Upper lobe of left lung (tissue), 6 donors: ENCODE measurements at regions not wholly inside any gene's neighbourhood (a gene's known extent, or its start where the extent isn't known, plus 50 kb on each side); places are given as distances from the start of the nearest gene placed in this dataset.

Experiments
- ATAC-seq, 2 donors: fragments of 200-7000 bp; cut with Tn5 transposase; one replicate each; pipeline ENCODE4 v1.9.1; 2022; ENCODE audit warnings: mild to moderate bottlenecking in 2 of 2, moderate library complexity in 2 of 2; ENCODE audit not compliant: low FRiP score in 2 of 2
- DNase-seq, 2 donors: peaks; one replicate each; pipeline ENCODE4 v3.0.0-alpha.2; 2019 to 2020
- H3K27ac ChIP-seq, 4 donors: fragments of 200-600 bp; sonication (generic); one replicate each; pipeline ENCODE4 v1.5.1; 2016 to 2019
- H3K27me3 ChIP-seq, 4 donors: fragments of 200-600 bp; sonication (generic); one replicate each; pipeline ENCODE4 v1.5.1; 2017 to 2019
- H3K36me3 ChIP-seq, 4 donors: fragments of 200-600 bp; sonication (generic); one replicate each; pipeline ENCODE4 v1.5.1; 2016 to 2019
- H3K4me1 ChIP-seq, 4 donors: fragments of 200-600 bp; sonication (generic); one replicate each; pipeline ENCODE4 v1.5.1; 2018 to 2019
- H3K4me3 ChIP-seq, 4 donors: fragments of 200-600 bp; sonication (generic); one replicate each; pipeline ENCODE4 v1.5.1; 2017 to 2019; ENCODE audit warnings: mild to moderate bottlenecking in 2 of 4, moderate library complexity in 1 of 4
- H3K9me3 ChIP-seq, 4 donors: fragments of 200-600 bp; sonication (generic); one replicate each; pipeline ENCODE4 v1.5.1; 2018 to 2019
- EP300 ChIP-seq, 4 donors: sonication (generic); formaldehyde crosslinking; IDR thresholded peaks; one replicate each; pipeline ENCODE4 v1.5.1; 2017; ENCODE audit warnings: antibody characterized with exemption in 4 of 4, control low read depth in 2 of 4
- POLR2A ChIP-seq, 4 donors: fragments of 450-650 bp; IDR thresholded peaks; one replicate each; pipeline ENCODE4 v1.5.1; 2016 to 2017; ENCODE audit warnings: antibody characterized with exemption in 4 of 4, mild to moderate bottlenecking in 2 of 4
- POLR2AphosphoS5 ChIP-seq, 2 donors: sonication (generic); formaldehyde crosslinking; IDR thresholded peaks; one replicate each; pipeline ENCODE4 v1.5.1; 2017; ENCODE audit warnings: antibody characterized with exemption in 2 of 2
- WGBS, 2 donors: methylation state at CpG; one replicate each; pipeline ENCODE4 v1.1.5; 2017 to 2018; 5-methylcytosine and 5-hydroxymethylcytosine counted together
- TF ChIP-seq, protein P1 (sequence below), 6 experiments: fragments of 450-650 bp in 4 of 6; fragments of 200-600 bp in 2 of 6; sonication (generic) in 2 of 6; IDR thresholded peaks; one replicate each; pipeline ENCODE4 v1.5.1; 2016 to 2019; ENCODE audit warnings: antibody characterized with exemption in 6 of 6
- donor health status: DM: no; HTN: no; CAD: no; lungs with moderate emphysema.
- donor health status: DM: no; HTN: yes; CAD: no; lungs with severe emphysema.

DNA sequence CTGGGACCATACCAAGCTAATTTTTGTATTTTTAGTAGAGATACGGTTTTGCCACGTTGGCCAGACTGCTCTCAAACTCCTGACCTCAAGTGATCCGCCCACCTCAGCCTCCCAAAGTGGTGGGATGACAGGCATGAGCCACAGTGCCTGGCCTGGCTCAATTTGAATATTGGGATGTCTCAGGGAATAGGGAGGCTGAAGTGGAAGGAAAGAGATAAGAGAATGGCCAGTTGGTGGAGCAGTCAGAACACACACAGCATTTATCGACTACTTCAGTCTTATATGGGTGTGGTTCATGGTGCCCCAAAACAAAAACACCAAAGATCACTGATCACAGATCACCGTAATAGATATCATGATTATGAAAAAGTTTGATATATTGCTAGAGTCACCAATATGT lies 144.4 kb downstream of the GMNC start:
- Histone ChIP-seq H3K27ac (no peak overlapping the region), H3K4me1 (no peaks in the 10 kb centered on the region), H3K36me3 (no peaks in the 10 kb centered on the region), H3K4me3 (no peak overlapping the region), H3K27me3 (no peaks in the 10 kb centered on the region), H3K9me3 (no peaks in the 10 kb centered on the region)
- ATAC-seq: no peak
- TF ChIP-seq, protein P1, sequence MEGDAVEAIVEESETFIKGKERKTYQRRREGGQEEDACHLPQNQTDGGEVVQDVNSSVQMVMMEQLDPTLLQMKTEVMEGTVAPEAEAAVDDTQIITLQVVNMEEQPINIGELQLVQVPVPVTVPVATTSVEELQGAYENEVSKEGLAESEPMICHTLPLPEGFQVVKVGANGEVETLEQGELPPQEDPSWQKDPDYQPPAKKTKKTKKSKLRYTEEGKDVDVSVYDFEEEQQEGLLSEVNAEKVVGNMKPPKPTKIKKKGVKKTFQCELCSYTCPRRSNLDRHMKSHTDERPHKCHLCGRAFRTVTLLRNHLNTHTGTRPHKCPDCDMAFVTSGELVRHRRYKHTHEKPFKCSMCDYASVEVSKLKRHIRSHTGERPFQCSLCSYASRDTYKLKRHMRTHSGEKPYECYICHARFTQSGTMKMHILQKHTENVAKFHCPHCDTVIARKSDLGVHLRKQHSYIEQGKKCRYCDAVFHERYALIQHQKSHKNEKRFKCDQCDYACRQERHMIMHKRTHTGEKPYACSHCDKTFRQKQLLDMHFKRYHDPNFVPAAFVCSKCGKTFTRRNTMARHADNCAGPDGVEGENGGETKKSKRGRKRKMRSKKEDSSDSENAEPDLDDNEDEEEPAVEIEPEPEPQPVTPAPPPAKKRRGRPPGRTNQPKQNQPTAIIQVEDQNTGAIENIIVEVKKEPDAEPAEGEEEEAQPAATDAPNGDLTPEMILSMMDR (IDR thresholded peaks at IDR 0.05): no peak
- no peak for TF ChIP-seq POLR2A (IDR thresholded peaks at IDR 0.05)
- DNase-seq: no peak
- 73 to 74% methylated on average over 5 of the region's 5 CpGs for WGBS, 2 donors

GRCh38 chr3:190716961-190717360 lies 145.5 kb downstream of the GMNC start:
- Histone ChIP-seq H3K36me3 (no peaks in the 10 kb centered on the region), H3K4me3 (no peak overlapping the region), H3K9me3 (no peaks in the 10 kb centered on the region), H3K4me1 (no peaks in the 10 kb centered on the region), H3K27ac (no peak overlapping the region), H3K27me3 (no peaks in the 10 kb centered on the region)
- DNase-seq (no peak), ATAC-seq (no peak)
- TF ChIP-seq, protein P1 (IDR thresholded peaks at IDR 0.05): no peak
- no peak for TF ChIP-seq POLR2A (IDR thresholded peaks at IDR 0.05)
- no peak for TF ChIP-seq EP300 (IDR thresholded peaks at IDR 0.05)
- no peak for TF ChIP-seq POLR2AphosphoS5 (IDR thresholded peaks at IDR 0.05)
- 60 to 74% methylated on average over 3 of the region's 3 CpGs for WGBS, 2 donors

DNA sequence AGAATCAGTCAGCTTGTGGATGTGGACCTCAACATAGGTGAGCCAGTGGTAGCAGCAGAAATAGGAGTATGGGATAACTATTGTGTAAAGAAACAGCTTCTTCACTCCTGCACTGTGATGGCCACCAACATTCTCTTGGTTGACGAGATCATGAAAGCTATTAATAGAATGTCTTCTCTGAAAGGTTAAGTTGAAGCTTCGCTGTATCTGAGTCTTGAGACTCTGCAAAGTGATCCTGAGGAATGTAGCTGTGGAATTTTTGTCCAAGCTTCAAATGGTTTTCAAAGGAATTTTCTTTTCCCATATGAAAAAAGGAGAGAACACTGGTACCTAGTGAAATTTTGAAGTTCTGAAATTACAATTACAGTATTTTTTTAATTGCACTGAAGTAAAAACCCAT lies 146.3 kb downstream of the GMNC start:
- TF ChIP-seq, protein P1 (IDR thresholded peaks at IDR 0.05): no peak
- TF ChIP-seq POLR2AphosphoS5 (IDR thresholded peaks at IDR 0.05) (no peak), EP300 (IDR thresholded peaks at IDR 0.05) (no peak)
- H3K9me3 ChIP-seq: no peaks in the 10 kb centered on the region
- H3K4me1 ChIP-seq: no peaks in the 10 kb centered on the region
- WGBS, 2 donors: 68 to 86% methylated on average over 2 of the region's 2 CpGs
- ATAC-seq: no peak
- H3K36me3 ChIP-seq: no peaks in the 10 kb centered on the region
- H3K4me3 ChIP-seq: no peak overlapping the region
- H3K27ac ChIP-seq: no peak overlapping the region
- DNase-seq: no peak
- no peaks in the 10 kb centered on the region for H3K27me3 ChIP-seq

- TF ChIP-seq EP300 (IDR thresholded peaks at IDR 0.05) (no peak), POLR2A (IDR thresholded peaks at IDR 0.05) (no peak), POLR2AphosphoS5 (IDR thresholded peaks at IDR 0.05) (no peak)
- TF ChIP-seq, protein P1 (IDR thresholded peaks at IDR 0.05): no peak
Observed at GRCh38 chr3:190710723-190711122, 151.8 kb downstream of the GMNC start.

DNA sequence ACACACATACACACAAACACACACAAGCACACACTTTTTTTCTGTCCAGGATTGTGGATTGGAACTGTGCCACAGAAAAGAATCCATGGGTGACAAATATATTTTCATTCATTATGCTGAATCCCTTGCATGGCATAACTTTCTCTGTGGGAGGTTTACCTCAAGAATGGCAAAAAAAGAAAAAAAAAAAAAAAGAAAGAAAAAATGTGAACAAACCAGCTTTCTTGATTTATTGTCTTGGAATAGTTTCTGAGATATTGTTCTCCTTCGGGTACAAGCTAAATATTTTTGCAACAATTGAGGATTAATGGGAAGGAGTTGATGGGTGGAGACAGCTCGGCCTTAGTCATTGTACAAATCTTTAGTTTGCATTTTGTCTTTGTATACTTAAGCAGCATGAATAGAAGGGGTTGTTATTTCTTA lies 153.1 kb downstream of the GMNC start:
- H3K27me3 ChIP-seq: no peaks in the 10 kb centered on the region
- H3K4me3 ChIP-seq: no peak overlapping the region
- H3K36me3 ChIP-seq: no peaks in the 10 kb centered on the region
- ATAC-seq (no peak), DNase-seq (no peak)
- TF ChIP-seq POLR2AphosphoS5 (IDR thresholded peaks at IDR 0.05): no peak
- TF ChIP-seq EP300 (IDR thresholded peaks at IDR 0.05): no peak
- TF ChIP-seq POLR2A (IDR thresholded peaks at IDR 0.05): no peak
- TF ChIP-seq, protein P1 (IDR thresholded peaks at IDR 0.05): no peak
- H3K27ac ChIP-seq: no peak overlapping the region
- 37 to 52% methylated on average over 2 of the region's 2 CpGs for WGBS, 2 donors
- H3K4me1 ChIP-seq: no peaks in the 10 kb centered on the region
- H3K9me3 ChIP-seq: no peaks in the 10 kb centered on the region

More at GRCh38 chr3:190710723-190711122, 151.8 kb downstream of the GMNC start:
- H3K4me3 ChIP-seq: no peak overlapping the region
- H3K9me3 ChIP-seq: no peaks in the 10 kb centered on the region
- no peak for DNase-seq
- no peak for ATAC-seq
- H3K36me3 ChIP-seq: no peaks in the 10 kb centered on the region
- H3K27ac ChIP-seq: no peak overlapping the region
- WGBS, 2 donors: 93% methylated on average over 3 of the region's 3 CpGs
- H3K27me3 ChIP-seq: no peaks in the 10 kb centered on the region
- H3K4me1 ChIP-seq: no peaks in the 10 kb centered on the region
